ENCODE measurements at regions not wholly inside any gene's neighbourhood (a gene's known extent, or its start where the extent isn't known, plus 50 kb on each side); places are given as distances from the start of the nearest gene placed in this dataset.

DNA sequence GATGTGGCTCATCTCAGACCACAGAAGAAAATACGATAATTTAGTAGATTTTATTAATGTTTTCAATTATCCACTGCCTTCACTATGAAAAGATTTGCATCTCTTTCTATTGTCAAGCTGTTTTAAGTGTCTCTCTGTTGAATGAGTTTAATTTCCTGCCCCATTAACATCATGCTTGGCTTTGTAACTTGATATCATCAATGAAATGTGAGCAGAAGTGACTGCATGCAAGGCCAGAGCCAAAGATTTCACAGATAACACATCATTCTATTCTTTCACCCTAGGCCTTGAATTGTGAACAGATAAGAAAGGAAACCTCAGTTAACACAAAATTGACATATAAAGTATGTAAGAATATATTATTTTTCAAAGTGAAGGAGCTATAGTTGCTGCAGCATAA, 986.4 kb upstream of the CDH18 start:
- TF ChIP-seq EGR1 (IDR thresholded peaks at IDR 0.05) (no peak), NFIC (IDR thresholded peaks at IDR 0.05) (peak; percentile 26; the same call in 1 of the 2 replicates)

GRCh38 chr5:20972419-20972925, 984.5 kb upstream of the CDH18 start:
- TF ChIP-seq RAD21 (IDR thresholded peaks at IDR 0.05; ENCODE audit: low read depth) (peak; percentile 53), TCF12 (IDR thresholded peaks at IDR 0.05; ENCODE audit: low read depth) (no peak)

DNA sequence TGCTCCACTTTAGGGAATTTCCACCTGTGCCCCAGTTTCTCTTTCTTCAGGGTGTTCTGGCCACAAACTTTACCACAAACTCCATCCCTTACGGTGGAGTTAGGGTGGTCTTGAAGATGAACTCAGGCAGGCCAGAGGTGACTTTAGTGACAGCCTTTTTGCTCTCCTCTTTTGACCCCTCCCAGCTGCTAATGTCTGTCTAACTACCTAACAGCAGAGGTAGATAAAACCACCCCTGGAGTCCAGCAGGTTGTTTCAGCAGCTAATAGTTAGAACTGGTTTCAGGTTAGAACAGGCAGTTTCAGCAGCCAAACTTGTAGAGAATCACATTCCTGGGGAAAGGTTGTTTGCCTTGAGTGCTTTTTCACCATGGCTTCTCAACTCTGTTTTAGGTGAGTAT, 971.3 kb upstream of the CDH18 start:
- TF ChIP-seq ZBTB7A (IDR thresholded peaks at IDR 0.05; ENCODE audit: low read depth) (no peak), MAX (IDR thresholded peaks at IDR 0.05) (no peak), TAF1 (IDR thresholded peaks at IDR 0.05; ENCODE audit: low read depth) (no peak), EGR1 (IDR thresholded peaks at IDR 0.05) (no peak), CREB1 (IDR thresholded peaks at IDR 0.05; ENCODE audit: low read depth) (no peak), FOXM1 (IDR thresholded peaks at IDR 0.05; ENCODE audit: borderline replicate concordance, low read depth) (no peak), TCF12 (IDR thresholded peaks at IDR 0.05; ENCODE audit: low read depth) (no peak), TEAD4 (IDR thresholded peaks at IDR 0.05) (no peak)

GRCh38 chr5:20958641-20959040, 970.6 kb upstream of the CDH18 start:
- TF ChIP-seq ZBTB7A (IDR thresholded peaks at IDR 0.05; ENCODE audit: low read depth) (no peak), TEAD4 (IDR thresholded peaks at IDR 0.05) (no peak), MAX (IDR thresholded peaks at IDR 0.05) (no peak), CEBPB (IDR thresholded peaks at IDR 0.05) (no peak), REST (IDR thresholded peaks at IDR 0.05; ENCODE audit: low read depth) (no peak)

DNA sequence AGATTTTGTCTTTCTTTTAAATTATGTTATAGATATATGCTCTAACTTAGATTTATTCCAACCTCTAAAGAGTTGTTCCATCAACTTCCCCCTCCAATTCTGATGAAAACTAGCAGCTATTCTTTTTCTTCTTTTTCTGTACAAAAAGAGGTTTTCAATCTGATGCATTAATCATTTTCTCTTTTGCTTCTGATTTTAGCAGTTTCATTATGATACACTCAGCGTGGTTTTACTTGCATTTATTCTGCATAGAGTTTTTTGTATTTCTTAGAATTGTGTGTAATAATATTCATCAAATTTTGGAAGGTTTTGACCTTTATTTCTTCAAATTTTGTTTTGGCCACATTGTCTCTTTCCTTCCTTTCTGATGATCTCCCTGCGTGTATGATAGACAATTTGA, 968.1 kb upstream of the CDH18 start:
- TF ChIP-seq, protein P1, sequence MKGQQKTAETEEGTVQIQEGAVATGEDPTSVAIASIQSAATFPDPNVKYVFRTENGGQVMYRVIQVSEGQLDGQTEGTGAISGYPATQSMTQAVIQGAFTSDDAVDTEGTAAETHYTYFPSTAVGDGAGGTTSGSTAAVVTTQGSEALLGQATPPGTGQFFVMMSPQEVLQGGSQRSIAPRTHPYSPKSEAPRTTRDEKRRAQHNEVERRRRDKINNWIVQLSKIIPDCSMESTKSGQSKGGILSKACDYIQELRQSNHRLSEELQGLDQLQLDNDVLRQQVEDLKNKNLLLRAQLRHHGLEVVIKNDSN (IDR thresholded peaks at IDR 0.05) = no peak
- TF ChIP-seq TEAD4 (IDR thresholded peaks at IDR 0.05) = no peak
- no peak for TF ChIP-seq MAX (IDR thresholded peaks at IDR 0.05)
- no peak for TF ChIP-seq FOXM1 (IDR thresholded peaks at IDR 0.05; ENCODE audit: borderline replicate concordance, low read depth)
- TF ChIP-seq RAD21 (IDR thresholded peaks at IDR 0.05; ENCODE audit: low read depth) = no peak
- no peak for TF ChIP-seq TCF12 (IDR thresholded peaks at IDR 0.05; ENCODE audit: low read depth)
- TF ChIP-seq YY1 (IDR thresholded peaks at IDR 0.05; ENCODE audit: low read depth) = no peak
- no peak for TF ChIP-seq CEBPB (IDR thresholded peaks at IDR 0.05)
- TF ChIP-seq EGR1 (IDR thresholded peaks at IDR 0.05) = no peak
- no peak for TF ChIP-seq TAF1 (IDR thresholded peaks at IDR 0.05; ENCODE audit: low read depth)
- TF ChIP-seq CREB1 (IDR thresholded peaks at IDR 0.05; ENCODE audit: low read depth) = no peak
- no peak for TF ChIP-seq ZBTB7A (IDR thresholded peaks at IDR 0.05; ENCODE audit: low read depth)
- TF ChIP-seq EP300 (IDR thresholded peaks at IDR 0.05; ENCODE audit: borderline replicate concordance) = no peak
- TF ChIP-seq NFIC (IDR thresholded peaks at IDR 0.05) = no peak
- no peak for TF ChIP-seq REST (IDR thresholded peaks at IDR 0.05; ENCODE audit: low read depth)

DNA sequence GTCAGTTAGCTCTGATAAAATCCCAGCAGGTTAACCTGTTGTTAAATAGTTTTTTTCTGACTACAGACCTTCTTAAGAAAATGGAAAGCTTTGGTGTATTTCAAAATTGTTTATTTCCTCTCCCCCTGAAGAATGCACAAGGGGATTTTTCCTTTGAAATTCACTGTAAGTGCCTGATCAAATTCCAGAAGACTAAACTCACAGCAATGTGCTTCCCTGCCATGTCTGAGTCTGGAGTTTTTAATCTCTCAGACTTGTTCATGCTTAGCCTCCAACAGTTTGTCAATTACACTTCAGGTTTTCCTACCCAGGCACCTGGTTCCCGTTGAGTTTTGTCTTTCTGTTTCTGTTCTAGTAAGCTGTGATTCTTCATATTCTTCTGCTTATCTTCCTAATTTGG, 961.6 kb upstream of the CDH18 start:
- TF ChIP-seq TAF1 (IDR thresholded peaks at IDR 0.05; ENCODE audit: low read depth) (no peak), MAX (IDR thresholded peaks at IDR 0.05) (no peak), EP300 (IDR thresholded peaks at IDR 0.05; ENCODE audit: borderline replicate concordance) (no peak), FOXM1 (IDR thresholded peaks at IDR 0.05; ENCODE audit: borderline replicate concordance, low read depth) (no peak), YY1 (IDR thresholded peaks at IDR 0.05; ENCODE audit: low read depth) (no peak), RAD21 (IDR thresholded peaks at IDR 0.05; ENCODE audit: low read depth) (no peak), TEAD4 (IDR thresholded peaks at IDR 0.05) (no peak), NFIC (IDR thresholded peaks at IDR 0.05) (no peak), REST (IDR thresholded peaks at IDR 0.05; ENCODE audit: low read depth) (no peak), TCF12 (IDR thresholded peaks at IDR 0.05; ENCODE audit: low read depth) (no peak), EGR1 (IDR thresholded peaks at IDR 0.05) (no peak), CEBPB (IDR thresholded peaks at IDR 0.05) (no peak)
- TF ChIP-seq, protein P1 (IDR thresholded peaks at IDR 0.05) = no peak

All from Ishikawa (cell line).